K562 (cell line): ENCODE measurements at regions not wholly inside any gene's neighbourhood (a gene's known extent, or its start where the extent isn't known, plus 50 kb on each side); places are given as distances from the start of the nearest gene placed in this dataset.

Experiments
- ATAC-seq: fragments of 200-7000 bp; cut with Tn5 transposase; 3 replicates; pipeline ENCODE4 v1.9.1; 2020; ENCODE audit warnings: moderate library complexity
- BruUV-seq: library from RNA; stranded (reverse); fragments of 400-500 nt; replicated peaks from 2 replicates; lab custom pipeline; 2021; lab: Mats Ljungman, UMichigan
- CTCF ChIA-PET: fragments of 300-600 bp; formaldehyde crosslinking; extraction: SDS; loops from one replicate; lab custom pipeline; 2021; ENCODE audit warnings: low intra/inter-chr PET ratio; lab: Yijun Ruan, JAX
- POLR2A ChIA-PET: fragments of 300-600, 350-650 bp; sonication (Branson Sonifier 250); formaldehyde crosslinking; extraction: SDS; loops from one replicate; lab custom pipeline; 2021; ENCODE audit warnings: antibody characterized with exemption, inconsistent platforms; lab: Yijun Ruan, JAX
- DNase-seq, 4 experiments: peaks; one replicate each; pipeline versions ENCODE4 v3.0.0 to v3.0.0-alpha.2; 2011 to 2018; ENCODE audit warnings: low spot score in 3 of 4, mixed read lengths in 3 of 4; ENCODE audit errors: extremely low read depth in 1 of 4
- FAIRE-seq: peaks from 2 replicates; lab custom pipeline; 2011; peaks lifted over from hg19 to GRCh38; lab: Jason Lieb, UNC
- H2AFZ ChIP-seq: 2 replicates; pipeline ENCODE4 v1.6.0; 2011; ENCODE audit warnings: low read depth, low read length, control low read depth, inconsistent platforms
- H3K27ac ChIP-seq: fragments of 200-600 bp; 3 replicates; pipeline ENCODE4 v1.8.0; 2011; ENCODE audit warnings: low read depth, mild to moderate bottlenecking, control low read depth, inconsistent platforms, low read length, moderate library complexity, mixed read lengths; ENCODE audit errors: extremely low read depth
- H3K27me3 ChIP-seq, 2 experiments: fragments of 300-600 bp in 1 of 2; 2 replicates in 1 of 2; 3 replicates in 1 of 2; pipeline versions ENCODE4 v1.6.0 to v1.8.0; 2011; ENCODE audit warnings: inconsistent platforms in 2 of 2, low read length in 2 of 2, mild to moderate bottlenecking in 1 of 2, mixed read lengths in 1 of 2, moderate library complexity in 1 of 2; ENCODE audit not compliant: control insufficient read depth in 2 of 2, insufficient read depth in 2 of 2
- H3K36me3 ChIP-seq: fragments of 300-600 bp; 3 replicates; pipeline ENCODE4 v1.8.0; 2011; ENCODE audit warnings: mild to moderate bottlenecking, low read length, inconsistent platforms; ENCODE audit not compliant: control insufficient read depth, insufficient read depth
- H3K4me1 ChIP-seq, 2 experiments: fragments of 200-600 bp in 1 of 2; replicated peaks in 1 of 2; 2 replicates in 1 of 2; 3 replicates in 1 of 2; pipeline versions ENCODE4 v1.5.1 to v1.8.0; 2011; ENCODE audit warnings: inconsistent platforms in 2 of 2, low read length in 2 of 2, mild to moderate bottlenecking in 1 of 2, mixed read lengths in 1 of 2, moderate library complexity in 1 of 2; ENCODE audit not compliant: control insufficient read depth in 2 of 2, insufficient read depth in 2 of 2
- H3K4me2 ChIP-seq: 2 replicates; pipeline ENCODE4 v1.6.1; 2011; ENCODE audit warnings: low read length, control low read depth, inconsistent platforms, mixed read lengths; ENCODE audit not compliant: insufficient read depth
- H3K4me3 ChIP-seq: fragments of 200-600 bp; sonication (generic), shearing (Covaris generic); 2 replicates; pipeline ENCODE4 v1.5.1; 2016; ENCODE audit warnings: control low read depth, inconsistent platforms
- H3K79me2 ChIP-seq: fragments of 200-600 bp; 3 replicates; pipeline ENCODE4 v1.8.0; 2011; ENCODE audit warnings: low read length, inconsistent platforms; ENCODE audit not compliant: control insufficient read depth, insufficient read depth
- H3K9ac ChIP-seq, 2 experiments: 2 replicates each; pipeline versions ENCODE4 v1.6.0 to v1.6.1; 2011; ENCODE audit warnings: low read depth in 2 of 2, low read length in 2 of 2, control low read depth in 1 of 2, inconsistent platforms in 1 of 2, mild to moderate bottlenecking in 1 of 2, mixed read lengths in 1 of 2; ENCODE audit not compliant: insufficient read depth in 1 of 2
- H3K9me1 ChIP-seq: one replicate; pipeline ENCODE4 v1.6.0; 2011; ENCODE audit warnings: inconsistent platforms, mild to moderate bottlenecking, low read length, moderate library complexity; ENCODE audit not compliant: control insufficient read depth, insufficient read depth
- H3K9me3 ChIP-seq: replicated peaks from 2 replicates; pipeline ENCODE4 v1.5.1; 2011; ENCODE audit warnings: low read depth, low read length, inconsistent platforms; ENCODE audit not compliant: control insufficient read depth, insufficient read depth
- H4K20me1 ChIP-seq: replicated peaks from 2 replicates; pipeline ENCODE4 v1.6.1; 2011; ENCODE audit warnings: low read length, inconsistent platforms, mixed read lengths; ENCODE audit not compliant: control insufficient read depth, insufficient read depth
- CBFB ChIP-seq: sonication (generic); formaldehyde crosslinking; IDR thresholded peaks from 2 replicates; pipeline ENCODE4 v1.4.0; 2020; ENCODE audit warnings: mild to moderate bottlenecking, missing genetic modification reagents
- ELF4 ChIP-seq: fragments of 450-650 bp; formaldehyde crosslinking; IDR thresholded peaks from 2 replicates; pipeline ENCODE4 v1.4.0; 2022; ENCODE audit warnings: missing genetic modification characterization
- FOXO4 ChIP-seq: fragments of 450-650 bp; formaldehyde crosslinking; IDR thresholded peaks from 2 replicates; pipeline ENCODE4 v1.4.0; 2020; ENCODE audit warnings: mild to moderate bottlenecking, moderate library complexity
- HINFP ChIP-seq: fragments of 450-650 bp; conservative IDR thresholded peaks from 2 replicates; pipeline ENCODE4 v1.6.1; 2016; ENCODE audit warnings: missing genetic modification characterization, low read depth, mild to moderate bottlenecking, control low read depth, missing compliant biosample characterization
- KLF6 ChIP-seq: fragments of 250-450 bp; sonication (Bioruptor Pico); IDR thresholded peaks from 2 replicates; pipeline ENCODE4 v1.4.0; 2020; ENCODE audit warnings: mild to moderate bottlenecking, moderate library complexity, borderline replicate concordance
- MBD1 ChIP-seq: fragments of 250-450 bp; sonication (Bioruptor Pico); IDR thresholded peaks from 2 replicates; pipeline ENCODE4 v1.8.0; 2022; ENCODE audit warnings: inconsistent platforms
- POLR2G ChIP-seq: fragments of 200-400 bp; formaldehyde crosslinking; IDR thresholded peaks from 2 replicates; pipeline ENCODE4 v1.6.1; 2017; ENCODE audit warnings: low read depth, mild to moderate bottlenecking, antibody characterized with exemption, low read length, moderate library complexity
- SNAPC5 ChIP-seq: fragments of 250-450 bp; sonication (Bioruptor Pico); IDR thresholded peaks from 2 replicates; pipeline ENCODE4 v1.8.0; 2021; ENCODE audit warnings: moderate library complexity, mild to moderate bottlenecking, inconsistent platforms
- TAF9B ChIP-seq: fragments of 450-650 bp; IDR thresholded peaks from 2 replicates; pipeline ENCODE4 v1.6.1; 2018; ENCODE audit warnings: mild to moderate bottlenecking; ENCODE audit not compliant: partially characterized antibody
- USF1 ChIP-seq: sonication (generic); formaldehyde crosslinking; IDR thresholded peaks from 2 replicates; pipeline ENCODE4 v1.9.0; 2022; ENCODE audit warnings: mild to moderate bottlenecking, missing genetic modification reagents
- ZBTB5 ChIP-seq: fragments of 450-650 bp; IDR thresholded peaks from 2 replicates; pipeline ENCODE4 v1.6.1; 2017; ENCODE audit warnings: antibody characterized with exemption
- ZKSCAN8 ChIP-seq: fragments of 200-800 bp; sonication (Bioruptor generic); IDR thresholded peaks from 2 replicates; pipeline ENCODE4 v1.6.1; 2016; ENCODE audit warnings: missing genetic modification characterization, missing compliant biosample characterization
- ZNF57 ChIP-seq: fragments of 450-650 bp; formaldehyde crosslinking; IDR thresholded peaks from 2 replicates; pipeline ENCODE4 v1.4.0; 2020; ENCODE audit warnings: mild to moderate bottlenecking, moderate library complexity
- ZNF717 ChIP-seq: fragments of 250-450 bp; sonication (Bioruptor Pico); IDR thresholded peaks from 2 replicates; pipeline ENCODE4 v1.5.0; 2021
- WGBS: fragments of 100-300 bp; shearing (Covaris generic); methylation state at CpG from one replicate; pipeline ENCODE4 v1.1.6; 2016; ENCODE audit warnings: low coverage, mixed read lengths; ENCODE audit not compliant: insufficient coverage; ENCODE audit errors: missing lambda C conversion rate; 5-methylcytosine and 5-hydroxymethylcytosine counted together
- in situ Hi-C: fragments of 300-500 bp; cut with MboI; formaldehyde crosslinking; loops from 4 replicates; pipeline ENCODE4 v1.15.0; 2018; ENCODE audit warnings: inconsistent platforms, mixed read lengths
- intact Hi-C: fragments of 100-400 bp; cut with micrococcal nuclease; formaldehyde crosslinking; loops from 2 replicates; pipeline ENCODE4 v1.14.2; 2022

GRCh38 chr2:30321466-30321865 is 90.1 kb downstream of the LBH start:
- intact Hi-C loops, result no loop called here
- H4K20me1 ChIP-seq, result no peaks in the 10 kb centered on the region
- H3K4me2 ChIP-seq, result no peak overlapping the region
- no peaks in the 10 kb centered on the region for H3K9me1 ChIP-seq
- DNase-seq (no peak), FAIRE-seq (no peak), ATAC-seq (no peak)
- H3K9ac ChIP-seq, result no peak overlapping the region
- H3K4me1 ChIP-seq, result no peaks in the 10 kb centered on the region
- CTCF ChIA-PET, result no interaction called here
- H3K36me3 ChIP-seq, result no peaks in the 10 kb centered on the region
- H3K79me2 ChIP-seq, result no peaks in the 10 kb centered on the region
- peaks cover 30 to 39% of the 10 kb centered on the region in 2 experiments for H3K27me3 ChIP-seq
- POLR2A ChIA-PET, result interaction anchor here (1.0 kb wide), 1 partner anchor 12 kb away, joined by 4 read pairs; no protein-coding TSS in a partner anchor
- 0 out of 2 replicates have a peak, but pooled peaks cover 1% of the 10 kb centered on the region for H3K9me3 ChIP-seq
- H3K4me3 ChIP-seq, result no peak overlapping the region
- no peak overlapping the region for H2AFZ ChIP-seq
- H3K27ac ChIP-seq, result no peak overlapping the region
- in situ Hi-C loops, result no loop called here
- 0% methylated on average over 3 of the region's 3 CpGs for WGBS
- BruUV-seq, result no TSS peak
- no peak for TF ChIP-seq CBFB (CRISPR knock-in tag)
- TF ChIP-seq ZNF717 (CRISPR knock-in tag), result no peak
- no peak for TF ChIP-seq USF1 (CRISPR knock-in tag)
- TF ChIP-seq ZBTB5, result no peak
- no peak for TF ChIP-seq FOXO4 (CRISPR knock-in tag)
- TF ChIP-seq ZNF57 (CRISPR knock-in tag), result no peak
- TF ChIP-seq ELF4, result no peak
- TF ChIP-seq TAF9B, result no peak
- no peak for TF ChIP-seq POLR2G
- TF ChIP-seq HINFP, result no peak
- no peak for TF ChIP-seq ZKSCAN8 (CRISPR knock-in tag)
- TF ChIP-seq MBD1 (CRISPR knock-in tag), result no peak
- no peak for TF ChIP-seq SNAPC5
- no peak for TF ChIP-seq KLF6
